ENCODE measurements at regions not wholly inside any gene's neighbourhood (a gene's known extent, or its start where the extent isn't known, plus 50 kb on each side); places are given as distances from the start of the nearest gene placed in this dataset.

GRCh38 chr2:236717729-236718128, 148.1 kb downstream of the ACKR3 start:
- DNase-seq (no peak), ATAC-seq (no peak)
- Mint-ChIP-seq H3K4me3 (no peak overlapping the region), H3K36me3 (ENCODE audit: insufficient read depth) (no peaks in the 10 kb centered on the region), H3K4me1 (ENCODE audit: low read depth) (no peaks in the 10 kb centered on the region), H3K27me3 (ENCODE audit: low read depth) (peaks cover 21% of the 10 kb centered on the region), H3K9me3 (no peaks in the 10 kb centered on the region)

GRCh38 chr2:236718207-236718992, 148.8 kb downstream of the ACKR3 start:
- DNase-seq (no peak), ATAC-seq (no peak)
- H3K9me3 Mint-ChIP-seq, result no peaks in the 10 kb centered on the region
- H3K4me3 Mint-ChIP-seq, result no peak overlapping the region
- peaks cover 21% of the 10 kb centered on the region for H3K27me3 Mint-ChIP-seq (ENCODE audit: low read depth)
- no peaks in the 10 kb centered on the region for H3K4me1 Mint-ChIP-seq (ENCODE audit: low read depth)
- no peaks in the 10 kb centered on the region for H3K36me3 Mint-ChIP-seq (ENCODE audit: insufficient read depth)

DNA sequence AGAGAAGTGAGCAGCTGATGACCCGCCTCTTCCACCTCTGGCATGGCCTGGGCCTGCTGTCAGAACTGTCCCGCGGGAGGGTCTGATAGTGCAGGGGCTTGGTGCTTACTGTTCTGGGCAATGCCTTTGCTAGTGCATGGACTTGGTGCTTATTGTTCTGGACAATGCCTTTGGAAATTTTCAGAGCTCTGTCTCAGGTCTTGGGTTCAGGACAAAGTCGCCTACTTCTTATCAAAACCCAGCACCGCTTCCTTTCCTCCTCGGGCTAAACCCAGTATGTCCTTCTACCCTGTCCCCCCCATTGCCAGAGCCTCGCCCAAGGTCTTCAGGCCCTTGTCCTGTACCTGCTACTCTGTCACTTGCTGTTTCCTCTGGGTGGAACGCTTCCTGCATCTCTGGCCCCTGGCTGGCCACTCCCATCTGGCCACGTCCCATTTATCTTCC, 149.6 kb downstream of the ACKR3 start:
- DNase-seq (no peak), ATAC-seq (no peak)
- Mint-ChIP-seq H3K36me3 (ENCODE audit: insufficient read depth) (no peaks in the 10 kb centered on the region), H3K4me1 (ENCODE audit: low read depth) (no peaks in the 10 kb centered on the region), H3K9me3 (no peaks in the 10 kb centered on the region), H3K27me3 (ENCODE audit: low read depth) (peaks cover 19% of the 10 kb centered on the region), H3K4me3 (no peak overlapping the region)

- ATAC-seq (no peak), DNase-seq (no peak)
- Mint-ChIP-seq H3K9me3 (no peaks in the 10 kb centered on the region), H3K4me3 (no peak overlapping the region), H3K4me1 (ENCODE audit: low read depth) (no peaks in the 10 kb centered on the region), H3K36me3 (ENCODE audit: insufficient read depth) (no peaks in the 10 kb centered on the region), H3K27me3 (ENCODE audit: low read depth) (peaks cover 9% of the 10 kb centered on the region)
Observed at GRCh38 chr2:236720974-236721540, 151.4 kb downstream of the ACKR3 start.

- Mint-ChIP-seq H3K27me3 (ENCODE audit: low read depth) (no peaks in the 10 kb centered on the region), H3K9me3 (no peaks in the 10 kb centered on the region), H3K4me3 (no peak overlapping the region), H3K4me1 (ENCODE audit: low read depth) (no peaks in the 10 kb centered on the region), H3K36me3 (ENCODE audit: insufficient read depth) (no peaks in the 10 kb centered on the region)
- DNase-seq, result no peak
- no peak for ATAC-seq
Observed at GRCh38 chr2:236724200-236724599, 154.6 kb downstream of the ACKR3 start.

GRCh38 chr2:236726701-236727450, 157.3 kb downstream of the ACKR3 start:
- DNase-seq (no peak), ATAC-seq (no peak)
- H3K9me3 Mint-ChIP-seq, result no peaks in the 10 kb centered on the region
- no peaks in the 10 kb centered on the region for H3K36me3 Mint-ChIP-seq (ENCODE audit: insufficient read depth)
- H3K4me3 Mint-ChIP-seq, result no peak overlapping the region
- H3K27me3 Mint-ChIP-seq (ENCODE audit: low read depth), result no peaks in the 10 kb centered on the region
- H3K4me1 Mint-ChIP-seq (ENCODE audit: low read depth), result no peaks in the 10 kb centered on the region

GRCh38 chr2:236728916-236729670, 159.5 kb downstream of the ACKR3 start:
- H3K4me1 Mint-ChIP-seq (ENCODE audit: low read depth), result no peaks in the 10 kb centered on the region
- H3K36me3 Mint-ChIP-seq (ENCODE audit: insufficient read depth), result no peaks in the 10 kb centered on the region
- peaks cover 2% of the 10 kb centered on the region for H3K27me3 Mint-ChIP-seq (ENCODE audit: low read depth)
- no peak for DNase-seq
- no peak overlapping the region for H3K4me3 Mint-ChIP-seq
- no peaks in the 10 kb centered on the region for H3K9me3 Mint-ChIP-seq
- ATAC-seq, result no peak

DNA sequence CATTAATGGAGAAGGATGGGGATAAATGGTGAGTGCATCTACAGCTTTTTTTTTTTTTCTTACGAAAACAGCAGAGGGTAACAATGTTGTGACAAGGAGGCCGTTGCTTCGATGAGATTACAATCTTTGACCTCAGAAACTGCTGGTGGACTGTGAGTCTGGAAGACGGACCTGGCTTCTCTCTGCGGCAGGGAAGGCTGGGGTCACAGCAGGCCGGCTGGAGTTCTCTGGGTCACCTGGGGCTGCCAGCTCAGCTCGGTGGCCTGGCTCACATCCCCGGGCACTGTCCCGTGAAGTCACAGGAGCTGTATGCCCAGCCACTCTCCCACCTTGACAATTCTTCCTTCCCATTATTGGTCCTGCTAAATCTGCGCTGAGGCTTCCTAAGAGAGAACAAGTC, 160.8 kb downstream of the ACKR3 start:
- Mint-ChIP-seq H3K4me3 (no peak overlapping the region), H3K9me3 (no peaks in the 10 kb centered on the region), H3K4me1 (ENCODE audit: low read depth) (no peaks in the 10 kb centered on the region), H3K36me3 (ENCODE audit: insufficient read depth) (no peaks in the 10 kb centered on the region), H3K27me3 (ENCODE audit: low read depth) (peaks cover 2% of the 10 kb centered on the region)
- DNase-seq (no peak), ATAC-seq (no peak)

GRCh38 chr2:236731767-236732580, 162.3 kb downstream of the ACKR3 start:
- H3K4me3 Mint-ChIP-seq, result no peak overlapping the region
- no peaks in the 10 kb centered on the region for H3K9me3 Mint-ChIP-seq
- DNase-seq, result no peak
- no peaks in the 10 kb centered on the region for H3K36me3 Mint-ChIP-seq (ENCODE audit: insufficient read depth)
- no peaks in the 10 kb centered on the region for H3K4me1 Mint-ChIP-seq (ENCODE audit: low read depth)
- peaks cover 4% of the 10 kb centered on the region for H3K27me3 Mint-ChIP-seq (ENCODE audit: low read depth)
- ATAC-seq, result no peak

DNA sequence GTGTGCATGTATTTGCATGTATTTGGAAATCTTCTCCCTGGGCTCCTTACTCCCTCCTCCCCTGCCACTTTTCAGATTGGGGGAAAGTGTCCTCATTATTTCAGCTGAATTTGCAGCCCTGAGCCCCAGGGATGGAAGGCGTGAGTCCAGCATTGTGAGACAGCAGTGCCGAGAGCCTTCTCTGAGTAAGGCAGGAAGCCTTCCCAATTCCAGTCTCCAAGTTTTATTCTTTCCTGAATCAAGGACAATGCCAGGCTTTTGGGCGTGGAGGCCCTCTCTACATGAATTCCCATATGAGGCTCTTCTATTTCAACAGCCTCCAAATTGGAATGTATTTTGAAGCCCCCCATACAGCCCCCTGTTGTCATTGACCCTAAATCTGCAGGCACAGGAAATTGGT, 163.5 kb downstream of the ACKR3 start:
- no peak for DNase-seq
- no peak for ATAC-seq
- Mint-ChIP-seq H3K4me1 (ENCODE audit: low read depth) (no peaks in the 10 kb centered on the region), H3K27me3 (ENCODE audit: low read depth) (peaks cover 4% of the 10 kb centered on the region), H3K4me3 (no peak overlapping the region), H3K9me3 (no peaks in the 10 kb centered on the region), H3K36me3 (ENCODE audit: insufficient read depth) (no peaks in the 10 kb centered on the region)

DNA sequence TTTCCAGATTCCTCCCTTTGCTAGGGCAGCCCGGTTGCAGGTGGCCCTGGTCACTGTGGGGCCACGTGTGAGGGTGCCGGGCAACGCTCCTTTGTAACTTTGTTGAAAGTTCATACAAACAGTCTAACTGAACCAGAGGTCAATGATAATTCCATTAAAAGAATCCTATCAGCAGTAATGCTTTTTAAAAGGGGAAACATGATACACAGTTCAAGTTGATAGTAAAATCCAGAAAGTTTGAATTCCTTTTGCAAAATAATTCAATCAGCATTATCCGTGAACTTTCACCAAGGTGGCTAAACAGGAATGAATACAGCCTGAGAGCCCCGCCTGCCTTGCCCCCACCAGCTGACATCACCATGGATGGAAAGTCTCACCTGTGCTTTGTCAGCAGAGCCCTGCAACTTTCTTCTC, 166.2 kb downstream of the ACKR3 start:
- ATAC-seq, result no peak
- Mint-ChIP-seq H3K4me1 (ENCODE audit: low read depth) (no peaks in the 10 kb centered on the region), H3K36me3 (ENCODE audit: insufficient read depth) (no peaks in the 10 kb centered on the region), H3K9me3 (no peaks in the 10 kb centered on the region), H3K4me3 (no peak overlapping the region), H3K27me3 (ENCODE audit: low read depth) (peaks cover 7% of the 10 kb centered on the region)
- DNase-seq, result no peak

DNA sequence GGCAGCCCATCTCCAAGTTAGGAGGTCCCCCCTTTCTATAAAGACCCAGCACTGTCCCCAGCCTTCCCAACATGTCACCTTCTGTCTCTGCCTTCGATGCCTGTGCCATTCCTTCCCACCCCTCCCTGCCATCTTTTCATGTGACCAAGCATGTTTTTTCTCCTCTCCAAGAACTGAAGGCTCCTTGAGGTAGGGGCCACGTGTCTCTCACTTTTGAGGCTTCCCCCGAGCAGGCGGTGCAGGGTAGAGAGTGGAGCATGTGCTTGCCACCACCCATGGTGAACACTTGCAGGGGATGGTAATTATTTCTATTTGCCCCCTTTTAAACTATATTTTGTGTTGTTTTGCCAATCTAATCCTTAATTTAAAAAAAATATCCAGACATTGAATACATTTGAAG, 168.4 kb downstream of the ACKR3 start:
- Mint-ChIP-seq H3K27me3 (ENCODE audit: low read depth) (peaks cover 7% of the 10 kb centered on the region), H3K4me1 (ENCODE audit: low read depth) (no peaks in the 10 kb centered on the region), H3K9me3 (no peaks in the 10 kb centered on the region), H3K36me3 (ENCODE audit: insufficient read depth) (no peaks in the 10 kb centered on the region), H3K4me3 (no peak overlapping the region)
- ATAC-seq, result no peak
- no peak for DNase-seq

DNA sequence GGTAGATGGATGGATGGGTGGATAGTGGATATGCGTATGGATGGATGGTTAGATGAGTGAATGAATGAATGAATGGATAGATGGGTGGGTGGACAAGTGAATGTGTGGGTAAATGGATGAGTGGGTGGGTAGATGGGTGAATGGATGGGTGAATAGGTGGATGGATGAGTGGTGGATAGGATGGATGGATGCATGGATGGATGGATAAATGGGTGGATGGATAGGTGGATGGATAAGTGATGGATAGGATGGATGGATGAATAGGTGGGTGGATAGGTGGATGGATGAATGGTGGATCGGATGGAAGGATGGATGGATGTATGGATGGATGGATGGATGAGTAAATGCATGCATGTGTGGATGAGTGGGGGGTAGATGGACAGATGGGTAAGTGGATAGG, 169.3 kb downstream of the ACKR3 start:
- Mint-ChIP-seq H3K9me3 (no peaks in the 10 kb centered on the region), H3K4me3 (no peak overlapping the region), H3K27me3 (ENCODE audit: low read depth) (peaks cover 5% of the 10 kb centered on the region), H3K36me3 (ENCODE audit: insufficient read depth) (no peaks in the 10 kb centered on the region), H3K4me1 (ENCODE audit: low read depth) (no peaks in the 10 kb centered on the region)
- no peak for DNase-seq
- no peak for ATAC-seq

DNA sequence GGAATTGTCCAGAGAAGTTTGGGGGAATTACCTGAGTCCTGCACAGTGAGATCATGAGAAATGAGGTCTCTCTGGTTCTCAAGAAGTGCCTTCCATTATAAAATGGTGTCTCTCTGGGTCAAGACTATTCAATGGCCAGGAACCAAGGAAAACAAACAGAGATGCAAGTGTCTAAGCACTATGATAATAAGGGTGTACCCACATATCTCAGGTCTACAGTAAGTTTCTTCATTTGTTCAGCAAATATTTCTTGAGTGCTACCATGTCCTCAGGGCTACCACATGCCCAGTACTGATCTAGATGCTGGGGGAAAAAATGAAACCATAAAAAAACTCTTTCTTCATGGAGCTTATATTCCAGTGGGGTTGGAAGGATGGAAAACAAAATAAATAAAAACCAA, 170.0 kb downstream of the ACKR3 start:
- no peaks in the 10 kb centered on the region for H3K9me3 Mint-ChIP-seq

More for the DNA sequence above, 170.0 kb downstream of the ACKR3 start:
- no peak overlapping the region for H3K4me3 Mint-ChIP-seq
- no peaks in the 10 kb centered on the region for H3K36me3 Mint-ChIP-seq (ENCODE audit: insufficient read depth)
- H3K4me1 Mint-ChIP-seq (ENCODE audit: low read depth), result no peaks in the 10 kb centered on the region
- peaks cover 9% of the 10 kb centered on the region for H3K27me3 Mint-ChIP-seq (ENCODE audit: low read depth)
- DNase-seq (no peak), ATAC-seq (no peak)
